ENCODE measurements at regions not wholly inside any gene's neighbourhood (a gene's known extent, or its start where the extent isn't known, plus 50 kb on each side); places are given as distances from the start of the nearest gene placed in this dataset.
A peak's percentile ranks its signal among the peaks of the same experiment; 100 is the strongest.
"Not testable (repeated sequence)": the region's sequence is repeated elsewhere in the genome, so short reads cannot be mapped to it uniquely, and the experiment has no call there.

DNA sequence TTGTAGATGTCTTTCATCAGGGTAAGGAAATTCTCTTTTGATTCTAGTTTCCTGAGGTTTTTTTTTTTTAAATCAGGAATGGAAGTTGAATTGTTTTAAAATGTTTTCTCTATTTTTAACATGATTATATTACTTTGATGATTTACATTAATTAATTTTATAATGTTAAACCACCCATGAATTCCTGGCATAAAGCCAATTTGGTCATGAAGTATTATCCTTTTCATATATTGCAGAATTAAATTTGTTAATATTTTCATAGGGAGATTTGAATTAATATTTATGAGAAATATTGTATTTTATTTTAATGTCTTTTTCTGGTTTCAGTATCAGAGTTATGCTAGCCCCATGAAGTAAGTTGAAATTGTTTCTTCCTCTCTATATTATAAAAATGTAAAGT is 144.6 kb downstream of the MAIP1 start:
- no peak for ATAC-seq

DNA sequence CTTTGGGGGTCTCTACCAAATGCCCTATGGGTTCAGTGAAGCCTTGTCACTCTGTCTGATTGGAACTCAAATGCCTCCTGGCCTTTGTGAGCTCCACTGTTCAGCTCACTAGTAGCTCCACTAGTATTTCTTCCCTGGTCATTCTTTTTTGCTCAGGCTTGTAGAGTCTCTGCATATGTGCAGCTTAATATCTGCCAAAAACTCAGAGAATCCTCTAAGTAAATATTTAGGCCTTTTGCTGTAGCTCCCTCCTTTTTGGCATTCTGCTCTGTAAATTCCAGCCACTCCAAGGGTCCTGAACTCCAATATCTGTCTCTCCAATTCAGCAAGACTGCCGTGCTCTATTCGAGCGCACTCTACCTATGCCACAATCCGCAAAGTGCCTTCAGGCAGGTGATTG is 146.5 kb downstream of the MAIP1 start:
- DNase-seq (ENCODE audit: low spot score), result no peak

More for the DNA sequence above, 144.6 kb downstream of the MAIP1 start:
- no peak for DNase-seq (ENCODE audit: low spot score)

DNA sequence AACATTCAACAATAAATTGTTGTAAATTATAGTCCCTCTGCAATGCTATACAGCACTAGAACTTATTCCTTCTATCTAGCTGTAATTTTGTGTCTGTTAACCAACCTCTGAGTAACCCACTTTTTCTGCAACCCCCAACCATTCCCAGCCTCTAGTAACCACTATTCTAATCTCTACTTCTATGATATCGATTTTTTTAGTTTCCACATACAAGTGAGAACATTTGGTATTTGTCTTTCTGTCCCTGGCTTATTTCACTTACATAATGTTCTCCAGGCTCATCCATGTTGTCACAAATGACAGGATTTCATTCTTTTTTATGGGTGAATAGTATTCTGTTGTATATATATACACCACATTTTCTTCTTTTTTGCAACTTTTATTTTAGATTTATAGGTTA is 147.6 kb downstream of the MAIP1 start:
- ATAC-seq, result peak; percentile 49
- no peak for DNase-seq (ENCODE audit: low spot score)

More for the DNA sequence above, 146.5 kb downstream of the MAIP1 start:
- peak; percentile 49 for ATAC-seq

DNA sequence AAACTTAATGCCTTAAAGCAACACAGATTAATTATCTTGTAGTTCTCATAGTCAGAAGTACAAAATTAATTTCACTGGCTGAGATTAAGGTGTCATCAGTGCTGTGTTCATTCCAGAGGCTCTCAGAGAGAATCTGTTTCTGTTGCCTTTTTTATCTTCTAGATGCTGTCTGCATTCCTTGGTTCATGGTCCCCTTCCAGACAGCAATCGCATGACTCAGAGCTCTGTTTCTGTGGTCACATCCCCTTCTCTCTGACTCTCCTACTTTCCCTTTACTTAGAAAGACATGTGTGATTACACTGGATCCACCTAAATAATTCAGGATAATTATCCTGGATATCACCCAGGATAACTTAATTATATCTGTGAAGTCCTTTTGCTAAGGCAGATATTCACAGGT is 148.6 kb downstream of the MAIP1 start:
- DNase-seq (ENCODE audit: low spot score) (no peak), ATAC-seq (no peak)

DNA sequence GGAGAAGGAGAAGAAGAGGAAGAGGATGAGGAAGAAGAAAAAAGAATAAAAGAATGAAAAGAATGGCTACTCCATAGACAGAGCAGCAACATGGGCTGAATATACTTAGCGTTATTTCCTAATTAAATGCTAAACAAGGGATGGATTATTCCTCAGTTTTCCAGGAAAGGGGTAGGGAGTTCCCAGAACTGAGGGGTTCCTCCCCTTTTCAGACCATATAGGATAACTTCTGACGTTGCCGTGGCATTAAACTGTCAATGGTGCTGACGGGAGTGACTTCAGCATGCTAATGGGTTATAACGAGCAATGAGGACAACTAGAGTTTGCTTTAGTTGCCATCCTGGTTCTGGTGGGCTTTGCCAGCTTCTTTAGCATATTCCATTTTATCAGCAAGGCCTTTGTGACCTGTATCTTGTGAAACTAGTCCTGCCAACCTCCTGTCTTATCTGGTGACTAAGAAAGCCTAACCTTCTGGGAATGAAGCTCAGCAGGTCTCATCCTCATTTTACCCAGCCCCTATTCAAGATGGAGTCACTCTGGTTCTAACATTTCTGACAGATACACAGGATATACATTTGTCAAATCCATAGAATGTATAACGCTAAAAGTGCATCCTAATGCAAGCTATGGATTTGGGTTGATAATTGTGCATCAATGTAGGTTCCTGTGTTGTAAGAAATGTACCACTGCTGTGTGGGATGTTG is 152.3 kb downstream of the MAIP1 start:
- DNase-seq (ENCODE audit: low spot score), result no peak
- ATAC-seq, result no peak

DNA sequence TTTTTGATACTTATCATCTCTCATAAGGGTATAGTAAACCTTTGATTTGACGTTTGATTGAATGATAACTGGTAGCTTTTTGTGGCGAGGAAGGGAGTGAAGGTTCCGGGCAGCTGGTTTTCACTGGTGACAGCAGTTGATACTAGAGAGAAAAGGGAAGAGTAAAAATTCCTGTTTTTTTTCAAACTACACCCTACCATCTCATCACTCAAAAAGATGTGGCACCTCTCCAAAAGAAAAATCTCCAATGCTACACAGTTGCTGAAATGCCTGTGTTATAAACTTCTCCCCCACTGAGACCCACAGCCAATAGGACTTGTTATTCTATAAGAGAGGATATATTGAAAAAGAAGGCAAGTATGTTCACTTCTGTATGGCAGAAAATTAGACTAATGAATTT is 154.0 kb downstream of the MAIP1 start:
- ATAC-seq, result no peak
- DNase-seq (ENCODE audit: low spot score), result no peak

DNA sequence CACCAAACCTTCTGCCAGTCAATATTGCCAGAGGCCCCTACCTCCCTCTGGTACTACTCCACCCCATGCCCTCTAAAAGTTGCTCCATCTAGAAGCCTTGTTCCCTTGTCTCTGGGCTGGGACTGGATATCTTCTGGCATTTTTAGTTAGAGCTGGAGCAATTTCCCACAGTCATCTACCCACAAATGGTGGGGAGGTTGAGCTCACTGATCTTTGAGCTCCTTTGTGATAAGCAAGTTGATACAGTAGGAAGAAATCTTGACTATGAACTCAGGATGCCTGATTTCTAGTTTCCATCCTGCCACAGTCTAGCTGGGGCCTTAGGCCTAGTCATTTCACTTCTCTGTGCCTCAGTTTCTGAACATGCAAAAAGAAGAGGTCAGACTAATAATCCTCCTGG is 155.0 kb downstream of the MAIP1 start:
- DNase-seq (ENCODE audit: low spot score) (no peak), ATAC-seq (no peak)

DNA sequence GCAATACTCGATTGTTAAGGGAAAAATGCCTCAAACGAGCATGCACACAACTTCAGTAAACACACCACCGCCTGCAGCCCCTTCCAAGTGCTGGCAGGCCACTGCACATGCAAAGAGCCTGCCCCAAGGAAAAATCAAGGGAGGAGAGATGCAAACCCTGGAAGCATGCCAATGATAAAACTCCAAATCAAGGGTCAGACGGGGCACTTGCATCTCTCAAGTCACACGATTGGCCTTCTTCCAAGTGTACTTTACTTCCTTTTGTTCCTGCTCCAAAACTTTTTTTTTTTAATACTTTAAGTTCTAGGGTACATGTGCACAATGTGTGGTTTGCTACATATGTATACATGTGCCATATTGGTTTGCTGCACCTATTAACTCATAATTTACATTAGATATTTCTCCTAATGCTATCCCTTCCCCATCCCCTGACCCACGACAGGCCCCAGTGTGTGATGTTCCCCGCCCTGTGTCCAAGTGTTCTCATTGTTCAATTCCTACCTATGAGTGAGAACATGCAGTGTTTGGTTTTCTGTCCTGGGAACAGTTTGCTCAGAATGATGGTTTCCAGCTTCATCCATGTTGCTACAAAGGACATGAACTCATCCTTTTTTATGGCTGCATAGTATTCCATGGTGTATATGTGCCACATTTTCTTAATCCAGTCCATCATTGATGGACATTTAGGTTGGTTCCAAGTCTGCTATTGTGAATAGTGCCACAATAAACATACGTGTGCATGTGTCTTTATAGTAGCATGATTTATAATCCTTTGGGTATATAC is 157.8 kb downstream of the MAIP1 start:
- not testable (repeated sequence) for ATAC-seq; DNase-seq (ENCODE audit: low spot score)

DNA sequence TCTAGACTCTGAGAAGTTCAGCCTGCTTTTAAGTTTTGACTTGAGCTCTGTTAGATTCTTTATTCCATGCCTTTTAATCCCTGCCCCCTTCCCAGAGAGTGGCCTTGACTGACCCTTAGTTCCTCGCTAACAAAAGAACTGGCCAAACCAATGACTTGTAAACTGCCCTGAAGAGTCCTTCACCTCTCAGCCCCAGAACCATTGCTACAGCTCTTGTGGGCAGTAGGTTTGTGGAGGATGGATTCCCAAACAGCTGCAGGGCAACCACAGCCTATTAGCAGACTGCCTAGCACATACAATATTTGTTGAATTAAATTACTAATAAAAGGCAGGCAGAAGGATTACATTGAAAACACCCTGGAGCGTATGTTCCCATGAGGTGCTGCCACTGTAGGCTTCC is 163.9 kb downstream of the MAIP1 start:
- ATAC-seq (no peak), DNase-seq (ENCODE audit: low spot score) (no peak)

DNA sequence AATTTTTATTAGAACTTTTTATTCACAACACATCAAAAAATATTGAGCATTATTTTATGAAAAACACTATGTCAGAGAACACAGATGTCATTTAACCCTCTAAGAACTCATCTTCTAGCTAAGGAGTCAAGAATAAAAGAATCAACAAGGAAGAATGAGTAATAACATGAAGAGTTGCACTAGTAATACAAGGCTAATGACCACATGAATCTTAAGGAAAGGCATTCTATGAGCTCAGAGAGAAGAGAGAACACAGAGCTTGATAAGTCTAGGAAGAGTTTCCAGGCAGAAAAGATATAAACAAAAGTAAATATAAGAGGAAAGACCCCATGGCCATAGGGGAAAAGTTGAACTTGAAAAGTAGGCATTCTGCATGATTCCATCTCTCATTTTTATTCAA is 166.5 kb downstream of the MAIP1 start:
- ATAC-seq (no peak), DNase-seq (ENCODE audit: low spot score) (no peak)

DNA sequence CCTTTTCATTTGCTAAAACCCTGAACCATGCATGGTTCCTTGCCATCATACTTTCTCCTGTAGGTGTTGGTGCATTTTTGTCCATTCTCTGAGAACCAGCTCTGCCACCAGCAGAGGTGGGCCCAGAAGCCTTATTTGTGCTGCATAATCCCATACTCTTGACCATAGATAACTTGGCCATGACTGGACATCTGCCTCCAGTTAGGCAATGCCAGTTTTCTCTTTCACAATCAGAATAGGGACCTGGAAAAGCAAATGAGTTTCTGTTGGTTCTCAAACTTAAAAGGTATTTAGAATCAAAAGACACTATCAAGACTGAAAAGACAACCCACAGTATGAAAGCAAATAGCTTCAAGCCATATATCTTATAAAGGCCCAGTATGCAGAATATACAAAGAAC is 167.3 kb downstream of the MAIP1 start:
- ATAC-seq (peak; percentile 83), DNase-seq (ENCODE audit: low spot score) (no peak)

DNA sequence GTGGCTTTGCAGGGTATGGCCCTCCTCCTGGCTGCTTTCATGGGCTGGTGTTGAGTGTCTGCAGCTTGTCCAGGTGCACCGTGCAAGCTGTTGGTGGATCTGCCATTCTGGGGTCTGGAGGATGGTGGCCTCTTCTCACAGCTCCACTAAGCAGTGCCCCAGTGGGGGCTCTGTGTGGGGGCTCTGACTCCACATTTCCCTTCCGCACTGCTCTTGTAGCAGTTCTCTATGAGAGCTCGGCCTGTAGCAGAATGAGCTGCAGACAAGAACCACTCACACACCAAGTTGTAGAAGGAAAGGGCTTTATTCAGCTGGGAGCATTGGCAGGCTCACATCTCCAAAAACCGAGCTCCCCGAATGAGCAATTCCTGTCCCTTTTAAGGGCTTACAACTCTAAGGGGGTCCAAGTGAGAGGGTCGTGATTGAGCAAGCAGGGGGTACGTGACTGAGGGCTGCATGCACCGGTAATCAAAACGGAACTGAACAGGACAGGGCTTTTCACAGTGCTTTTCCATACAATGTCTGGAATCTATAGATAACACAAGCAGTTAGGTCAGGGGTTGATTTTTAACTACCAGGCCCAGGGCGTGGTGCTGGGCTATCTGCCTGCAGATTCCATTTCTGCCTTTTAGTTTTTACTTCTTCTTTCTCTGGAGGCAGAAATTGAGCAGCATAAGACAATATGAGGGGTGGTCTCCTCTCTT is 169.4 kb downstream of the MAIP1 start:
- not testable (repeated sequence) for ATAC-seq; DNase-seq (ENCODE audit: low spot score)

DNA sequence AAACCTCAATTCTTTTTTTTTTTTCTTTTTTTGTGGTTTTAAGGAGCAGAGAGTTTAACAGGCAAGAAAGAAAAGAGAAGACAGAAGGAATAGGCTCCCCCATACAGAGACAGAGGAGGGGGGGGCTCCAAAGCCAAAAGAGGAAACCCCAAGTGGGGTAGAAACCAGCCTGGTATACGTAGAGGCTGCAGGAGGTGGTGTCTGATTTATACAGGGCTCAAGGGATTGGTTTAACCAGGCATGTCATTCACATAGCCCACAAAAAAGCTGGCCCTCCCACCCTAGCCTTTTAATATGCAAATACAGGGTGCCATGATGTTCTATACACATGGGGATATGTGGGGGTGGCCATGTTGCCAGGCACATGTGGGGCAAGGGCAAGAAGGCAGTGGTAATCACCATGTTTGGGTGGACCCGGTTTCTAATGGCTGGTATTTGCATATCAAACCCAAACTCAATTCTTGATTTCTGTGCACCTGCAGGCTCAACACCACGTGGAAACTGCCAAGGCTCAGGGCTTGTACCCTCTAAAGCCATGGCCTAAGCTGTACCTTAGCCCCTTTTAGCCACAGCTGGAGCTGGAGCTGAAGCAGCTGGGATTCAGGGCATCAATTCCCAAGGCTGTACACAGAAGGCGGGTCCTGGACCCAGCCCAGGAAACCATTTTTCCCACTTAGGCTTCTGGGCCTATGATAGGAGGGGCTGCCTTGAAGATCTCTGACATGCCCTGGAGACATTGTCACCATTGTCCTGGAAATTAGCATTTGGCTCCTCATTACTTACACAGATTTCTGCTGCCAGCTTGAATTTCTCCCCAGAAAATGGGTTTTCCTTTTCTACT is 170.3 kb downstream of the MAIP1 start:
- no peak for ATAC-seq
- DNase-seq (ENCODE audit: low spot score), result no peak

DNA sequence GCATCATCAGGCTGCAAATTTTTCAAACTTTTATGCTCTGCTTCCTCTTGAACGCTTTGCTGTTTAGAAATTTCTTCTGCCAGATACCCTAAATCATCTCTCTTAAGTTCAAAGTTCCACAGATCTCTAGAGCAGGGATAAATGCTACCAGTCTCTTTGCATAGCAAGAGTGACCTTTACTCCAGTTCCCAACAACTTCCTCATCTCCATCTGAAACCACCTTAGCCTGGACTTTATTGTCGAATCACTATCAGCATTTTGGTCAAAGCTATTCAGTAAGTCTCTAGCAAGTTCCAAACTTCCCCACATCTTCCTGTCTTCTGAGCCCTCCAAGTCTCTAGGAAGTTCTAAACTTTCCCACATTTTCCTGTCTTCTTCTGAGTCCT is 170.9 kb downstream of the MAIP1 start:
- not testable (repeated sequence) for ATAC-seq; DNase-seq (ENCODE audit: low spot score)

DNA sequence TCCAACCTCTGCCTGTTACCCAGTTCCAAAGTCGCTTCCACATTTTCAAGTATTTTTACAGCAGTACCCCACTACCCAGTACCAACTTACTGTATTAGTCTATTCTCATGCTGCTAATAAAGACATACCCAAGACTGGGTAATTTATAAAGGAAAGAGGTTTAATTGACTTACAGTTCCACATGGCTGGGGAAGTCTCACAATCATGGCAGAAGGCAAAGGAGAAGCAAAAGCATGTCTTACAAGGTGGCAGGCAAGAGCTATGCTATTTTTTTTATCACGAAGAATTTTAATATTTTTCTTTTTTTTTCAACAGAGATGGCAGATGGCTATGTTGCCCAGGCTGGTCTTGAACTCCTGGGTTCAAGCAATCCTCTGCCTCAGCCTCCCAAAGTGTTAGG is 171.3 kb downstream of the MAIP1 start:
- DNase-seq (ENCODE audit: low spot score); ATAC-seq: not testable (repeated sequence)

DNA sequence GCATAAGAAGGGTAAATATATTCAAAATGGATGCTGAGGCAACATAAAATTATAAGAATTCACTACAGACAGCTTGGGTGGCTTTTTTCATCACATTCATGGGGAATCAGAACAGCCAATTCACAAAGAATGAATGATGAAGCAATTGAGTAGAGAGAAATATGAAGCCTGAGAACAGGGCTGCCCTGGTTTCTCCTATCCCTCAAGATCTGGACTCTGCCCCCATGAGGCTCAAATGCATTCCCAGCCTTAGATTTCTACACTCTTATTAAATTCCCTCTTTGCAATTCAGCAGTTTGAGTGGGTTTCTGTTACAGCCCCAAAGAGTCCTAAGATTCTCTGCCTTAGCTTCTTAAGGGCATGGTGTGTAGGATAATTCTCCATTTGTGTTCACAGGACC is 172.5 kb downstream of the MAIP1 start:
- ATAC-seq (peak; percentile 62), DNase-seq (ENCODE audit: low spot score) (no peak)

DNA sequence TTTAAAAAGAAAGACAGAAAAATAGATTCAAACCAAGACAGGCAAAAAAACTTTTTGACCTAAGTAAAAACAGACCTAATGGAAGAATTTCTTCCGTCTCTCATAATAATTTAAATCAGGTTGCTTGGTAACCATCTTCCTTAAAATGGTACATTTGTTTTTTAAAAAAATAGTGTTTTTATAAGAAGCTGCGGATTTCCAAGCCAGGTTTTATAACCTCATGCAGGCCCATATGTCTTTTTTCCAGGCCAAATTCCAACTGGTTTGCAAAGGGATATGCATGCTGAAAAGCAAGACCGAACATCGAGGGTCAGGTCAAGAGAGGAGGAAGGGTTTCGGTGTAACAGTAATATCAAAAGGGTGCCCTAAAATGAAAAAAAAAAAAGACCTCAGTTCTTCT is 172.9 kb downstream of the MAIP1 start:
- DNase-seq (ENCODE audit: low spot score), result no peak

DNA sequence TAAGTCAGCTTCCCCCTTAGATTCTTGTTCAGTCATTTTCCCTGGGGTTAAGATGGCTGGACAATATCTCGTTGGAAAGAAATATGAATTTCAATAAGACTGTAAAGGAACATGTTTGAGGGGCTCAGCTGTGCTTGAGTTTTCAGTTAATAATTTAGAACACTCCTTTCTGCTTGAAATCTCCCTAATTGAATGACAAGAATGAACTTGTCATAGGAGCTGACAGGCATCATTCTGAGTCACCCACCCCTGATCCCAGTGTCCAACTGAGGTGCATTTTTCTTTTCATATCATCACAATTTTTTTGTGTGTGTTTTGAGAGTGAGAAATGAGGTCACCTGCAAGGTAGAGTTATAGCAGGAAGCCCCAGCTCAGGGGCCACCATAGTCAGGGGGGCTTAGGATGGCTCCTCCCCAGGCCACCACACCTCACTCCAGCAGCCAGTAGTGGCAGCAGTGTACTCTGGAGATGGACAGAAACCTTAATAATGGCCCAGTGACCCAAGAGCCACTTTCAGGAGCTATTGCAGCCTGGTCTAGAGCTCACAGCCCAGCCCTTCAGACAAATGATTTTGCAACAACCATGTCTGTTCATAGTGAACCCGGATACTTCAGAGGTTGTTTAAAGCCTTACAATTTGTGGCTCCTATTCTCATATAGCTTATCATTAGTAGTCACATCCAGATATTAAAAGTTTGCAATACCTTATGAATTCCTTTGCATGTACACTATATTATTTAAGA is 174.5 kb downstream of the MAIP1 start:
- peak; percentile 67 for ATAC-seq
- no peak for DNase-seq (ENCODE audit: low spot score)

More for the DNA sequence above, 172.9 kb downstream of the MAIP1 start:
- ATAC-seq, result no peak

DNA sequence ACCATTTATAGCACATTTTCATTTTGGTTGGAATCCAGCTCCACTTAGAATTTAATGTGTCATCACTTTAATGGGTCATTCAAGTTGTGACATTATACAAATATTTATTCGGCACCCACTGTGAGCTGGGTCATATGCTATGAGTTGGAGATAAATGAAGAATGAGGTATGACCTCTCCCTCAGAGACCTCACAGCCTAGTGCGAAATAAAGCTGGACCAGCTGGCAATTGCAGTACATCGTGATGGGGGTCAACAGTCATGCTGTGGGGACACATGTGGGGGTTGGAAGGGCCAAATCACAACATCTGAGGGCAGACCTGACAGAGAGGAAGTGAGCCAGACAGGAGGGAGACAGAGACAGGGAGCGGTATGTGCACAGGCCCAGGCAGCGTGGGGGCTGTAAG is 175.4 kb downstream of the MAIP1 start:
- DNase-seq (ENCODE audit: low spot score), result peak; percentile 69
- ATAC-seq, result peak; percentile 87

DNA sequence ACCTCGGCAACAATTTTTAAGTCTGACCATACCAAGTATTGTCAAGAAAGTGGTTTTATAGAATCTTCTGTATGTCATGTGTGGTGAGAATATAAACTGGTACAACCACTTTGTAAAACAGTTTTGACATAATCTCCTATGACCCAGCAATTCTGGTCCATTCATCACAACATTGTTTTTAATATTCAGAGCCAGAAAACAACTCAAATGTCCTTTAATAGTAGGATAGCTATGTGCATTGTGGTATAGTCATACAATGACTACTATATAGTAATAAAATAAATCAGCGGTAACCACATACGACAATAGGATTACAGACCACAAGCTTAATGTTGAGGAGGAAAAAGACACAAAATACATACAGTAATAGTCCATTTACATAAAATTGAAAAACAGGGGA is 175.2 kb upstream of the SPATS2L start:
- DNase-seq (ENCODE audit: low spot score) (no peak), ATAC-seq (no peak)

All from left lobe of liver (tissue), 2 donors.